CD14-positive monocyte (primary cell): ENCODE measurements at regions not wholly inside any gene's neighbourhood (a gene's known extent, or its start where the extent isn't known, plus 50 kb on each side); places are given as distances from the start of the nearest gene placed in this dataset.

Experiments used
- DNase-seq, 3 donors: peaks; one replicate each; pipeline ENCODE4 v3.0.0-alpha.2; 2011 to 2022
- H2AFZ ChIP-seq: 2 replicates; pipeline ENCODE4 v1.6.0; 2012; ENCODE audit warnings: mild to moderate bottlenecking, low read depth, low read length, inconsistent platforms; ENCODE audit not compliant: insufficient read depth, poor library complexity, severe bottlenecking
- H3K27ac ChIP-seq, 2 donors: 1 replicate in 1 of 2; 2 replicates in 1 of 2; pipeline ENCODE4 v1.5.1; 2012 to 2013; ENCODE audit warnings: low read length in 2 of 2, control low read depth in 1 of 2, inconsistent platforms in 1 of 2, low read depth in 1 of 2, mild to moderate bottlenecking in 1 of 2
- H3K27me3 ChIP-seq, 2 donors: one replicate each; pipeline versions ENCODE4 v1.6.0 to v1.6.1; 2011 to 2013; ENCODE audit warnings: low read length in 2 of 2; ENCODE audit not compliant: control insufficient read depth in 2 of 2, insufficient read depth in 2 of 2
- H3K36me3 ChIP-seq, 2 donors: replicated peaks in 1 of 2; 1 replicate in 1 of 2; 2 replicates in 1 of 2; pipeline versions ENCODE4 v1.5.1 to v1.6.1; 2012 to 2013; ENCODE audit warnings: low read length in 2 of 2, control low read depth in 1 of 2, inconsistent platforms in 1 of 2, mild to moderate bottlenecking in 1 of 2; ENCODE audit not compliant: insufficient read depth in 2 of 2, control insufficient read depth in 1 of 2
- H3K4me1 ChIP-seq, 2 donors: 1 replicate in 1 of 2; 2 replicates in 1 of 2; pipeline versions ENCODE4 v1.5.1 to v1.6.1; 2012 to 2013; ENCODE audit warnings: low read length in 2 of 2, control low read depth in 1 of 2, inconsistent platforms in 1 of 2, mild to moderate bottlenecking in 1 of 2, moderate library complexity in 1 of 2; ENCODE audit not compliant: insufficient read depth in 2 of 2, control insufficient read depth in 1 of 2
- H3K4me2 ChIP-seq: replicated peaks from 2 replicates; pipeline ENCODE3; 2012; ENCODE audit warnings: low read length, moderate library complexity, mild to moderate bottlenecking; ENCODE audit not compliant: poor library complexity, severe bottlenecking; ENCODE audit errors: extremely low read depth
- H3K4me3 ChIP-seq, 3 experiments: fragments of 200-600 bp in 1 of 3; sonication (generic) in 1 of 3; replicated peaks in 1 of 3; 1 replicate in 2 of 3; 2 replicates in 1 of 3; pipeline ENCODE4 v1.5.1; 2011 to 2013; ENCODE audit warnings: low read length in 3 of 3, mild to moderate bottlenecking in 3 of 3, control low read depth in 2 of 3, low read depth in 2 of 3, inconsistent platforms in 1 of 3, moderate library complexity in 1 of 3
- H3K79me2 ChIP-seq: 2 replicates; pipeline ENCODE4 v1.6.0; 2012; ENCODE audit warnings: mild to moderate bottlenecking, control low read depth, inconsistent platforms, low read length, moderate library complexity; ENCODE audit not compliant: insufficient read depth
- H3K9ac ChIP-seq: 2 replicates; pipeline ENCODE4 v1.6.0; 2017; ENCODE audit warnings: low read length, mild to moderate bottlenecking; ENCODE audit not compliant: insufficient read depth, poor library complexity, severe bottlenecking
- H3K9me3 ChIP-seq, 2 donors: replicated peaks in 1 of 2; 1 replicate in 1 of 2; 2 replicates in 1 of 2; pipeline versions ENCODE4 v1.5.1 to v1.6.1; 2012 to 2013; ENCODE audit warnings: low read length in 2 of 2, control low read depth in 1 of 2; ENCODE audit not compliant: control insufficient read depth in 1 of 2, insufficient read depth in 1 of 2
- H4K20me1 ChIP-seq: 2 replicates; pipeline ENCODE4 v1.6.0; 2012; ENCODE audit warnings: mild to moderate bottlenecking, low read length, control low read depth, moderate library complexity; ENCODE audit not compliant: insufficient read depth
- H3K27ac Mint-ChIP-seq, 7 donors: one replicate each; pipeline ENCODE4 v1.8.0; 2020; ENCODE audit warnings: mild to moderate bottlenecking in 7 of 7, mixed read lengths in 7 of 7, moderate library complexity in 6 of 7, inconsistent platforms in 2 of 7
- H3K27me3 Mint-ChIP-seq, 3 donors: one replicate each; pipeline ENCODE4 v1.8.0; 2021 to 2022; ENCODE audit warnings: low read depth in 3 of 3, mild to moderate bottlenecking in 3 of 3, mixed read lengths in 3 of 3, moderate library complexity in 3 of 3, inconsistent platforms in 1 of 3
- H3K36me3 Mint-ChIP-seq, 2 donors: one replicate each; pipeline ENCODE4 v1.8.0; 2020; ENCODE audit warnings: mixed read lengths in 2 of 2, inconsistent platforms in 1 of 2, mild to moderate bottlenecking in 1 of 2
- H3K4me1 Mint-ChIP-seq: one replicate; pipeline ENCODE4 v1.8.0; 2020; ENCODE audit warnings: mild to moderate bottlenecking, mixed read lengths
- H3K4me3 Mint-ChIP-seq, 2 donors: one replicate each; pipeline ENCODE4 v1.8.0; 2020; ENCODE audit warnings: mild to moderate bottlenecking in 2 of 2, mixed read lengths in 2 of 2, moderate library complexity in 1 of 2
- H3K9me3 Mint-ChIP-seq, 7 donors: one replicate each; pipeline ENCODE4 v1.8.0; 2020 to 2022; ENCODE audit warnings: mixed read lengths in 7 of 7, mild to moderate bottlenecking in 6 of 7, moderate library complexity in 6 of 7, inconsistent platforms in 2 of 7
- CTCF ChIP-seq: fragments of 200-600 bp; IDR thresholded peaks from one replicate; pipeline ENCODE4 v1.8.0; 2022; ENCODE audit warnings: antibody characterized with exemption, mild to moderate bottlenecking
- WGBS: methylation state at CpG from one replicate; pipeline ENCODE4 v1.1.5; 2013; ENCODE audit warnings: missing lambda C conversion rate; ENCODE audit not compliant: insufficient coverage; 5-methylcytosine and 5-hydroxymethylcytosine counted together
- intact Hi-C, 2 donors: fragments of 100-400 bp; cut with micrococcal nuclease; formaldehyde crosslinking; loops; one replicate each; pipeline versions ENCODE4 v1.15.0 to v1.15.1; 2023

GRCh38 chr6:44712353-44713111 lies 325.0 kb downstream of the CDC5L start:
- no peaks in the 10 kb centered on the region for H3K9me3 ChIP-seq
- no peaks in the 10 kb centered on the region for H3K27me3 ChIP-seq
- intact Hi-C loops: no loop called here
- Mint-ChIP-seq H3K27ac (no peak overlapping the region), H3K36me3 (no peaks in the 10 kb centered on the region), H3K4me3 (no peak overlapping the region), H3K27me3 (peaks cover 1 to 3% (median 1%) of the 10 kb centered on the region in 3 donors), H3K9me3 (peaks cover 0 to 8% (median 3%) of the 10 kb centered on the region in 7 donors), H3K4me1 (no peaks in the 10 kb centered on the region)
- H3K36me3 ChIP-seq: no peaks in the 10 kb centered on the region
- H3K4me3 ChIP-seq: no peak overlapping the region
- WGBS: 94% methylated on average over 4 of the region's 6 CpGs
- H2AFZ ChIP-seq: no peak overlapping the region
- H3K4me1 ChIP-seq: no peaks in the 10 kb centered on the region
- no peak for TF ChIP-seq CTCF
- H3K27ac ChIP-seq: no peak overlapping the region
- no peak overlapping the region for H3K4me2 ChIP-seq
- H3K79me2 ChIP-seq: no peaks in the 10 kb centered on the region
- no peak overlapping the region for H3K9ac ChIP-seq
- no peaks in the 10 kb centered on the region for H4K20me1 ChIP-seq
- no peak for DNase-seq

- no peaks in the 10 kb centered on the region for H3K4me1 ChIP-seq
- H4K20me1 ChIP-seq: no peaks in the 10 kb centered on the region
- H2AFZ ChIP-seq: no peak overlapping the region
- no peak overlapping the region for H3K4me3 Mint-ChIP-seq
- H3K27ac Mint-ChIP-seq: no peak overlapping the region
- H3K4me1 Mint-ChIP-seq: no peaks in the 10 kb centered on the region
- DNase-seq: no peak
- WGBS: 88% methylated on average over 3 of the region's 9 CpGs
- no peaks in the 10 kb centered on the region for H3K27me3 ChIP-seq
- TF ChIP-seq CTCF: no peak
- peaks cover 1 to 5% (median 1%) of the 10 kb centered on the region in 3 donors for H3K27me3 Mint-ChIP-seq
- H3K27ac ChIP-seq: no peak overlapping the region
- no peak overlapping the region for H3K4me3 ChIP-seq
- no peaks in the 10 kb centered on the region for H3K79me2 ChIP-seq
- no peak overlapping the region for H3K4me2 ChIP-seq
- no peaks in the 10 kb centered on the region for H3K36me3 ChIP-seq
- peaks cover 0 to 1% (median 0%) of the 10 kb centered on the region in 7 donors for H3K9me3 Mint-ChIP-seq
- H3K9ac ChIP-seq: no peak overlapping the region
- H3K36me3 Mint-ChIP-seq: no peaks in the 10 kb centered on the region
- H3K9me3 ChIP-seq: no peaks in the 10 kb centered on the region
- intact Hi-C loops: no loop called here
These were observed 327.7 kb downstream of the CDC5L start for GRCh38 chr6:44715188-44715587.
